HG03378 (cell line): ENCODE measurements at regions not wholly inside any gene's neighbourhood (a gene's known extent, or its start where the extent isn't known, plus 50 kb on each side); places are given as distances from the start of the nearest gene placed in this dataset.

Source experiments
- ATAC-seq: cut with Tn5 transposase; IDR thresholded peaks from one replicate; pipeline ENCODE4 v1.9.1; 2021; ENCODE audit warnings: mild to moderate bottlenecking, moderate library complexity; ENCODE audit not compliant: unreplicated experiment

GRCh38 chr3:14286887-14287500, 108.4 kb downstream of the LSM3 start:
- ATAC-seq, result no peak

- ATAC-seq, result no peak
Measured at GRCh38 chr3:14288177-14288788, 109.7 kb downstream of the LSM3 start.

- ATAC-seq, result no peak
Measured at GRCh38 chr3:14288833-14289451, 110.3 kb downstream of the LSM3 start.

GRCh38 chr3:14289590-14290461, 111.2 kb downstream of the LSM3 start:
- no peak for ATAC-seq

GRCh38 chr3:14290631-14291385, 111.6 kb upstream of the SLC6A6 start:
- ATAC-seq, result no peak

GRCh38 chr3:14295037-14295436, 107.4 kb upstream of the SLC6A6 start:
- no peak for ATAC-seq

- ATAC-seq, result no peak
Measured at GRCh38 chr3:14295801-14296200, 106.6 kb upstream of the SLC6A6 start.

- no peak for ATAC-seq
Measured at GRCh38 chr3:14297305-14297704, 105.1 kb upstream of the SLC6A6 start.

GRCh38 chr3:14297784-14298236, 104.6 kb upstream of the SLC6A6 start:
- no peak for ATAC-seq

GRCh38 chr3:14298442-14298841, 104.0 kb upstream of the SLC6A6 start:
- no peak for ATAC-seq

GRCh38 chr3:14298991-14299555, 103.3 kb upstream of the SLC6A6 start:
- ATAC-seq, result no peak

- no peak for ATAC-seq
Measured at GRCh38 chr3:14299767-14300166, 102.6 kb upstream of the SLC6A6 start.

GRCh38 chr3:14300721-14301399, 101.5 kb upstream of the SLC6A6 start:
- ATAC-seq, result no peak

- ATAC-seq, result no peak
Measured at GRCh38 chr3:14301558-14301957, 100.8 kb upstream of the SLC6A6 start.

- no peak for ATAC-seq
Measured at GRCh38 chr3:14303336-14304100, 98.9 kb upstream of the SLC6A6 start.

GRCh38 chr3:14304101-14305045, 98.0 kb upstream of the SLC6A6 start:
- no peak for ATAC-seq

- no peak for ATAC-seq
Measured at GRCh38 chr3:14305324-14305723, 97.1 kb upstream of the SLC6A6 start.

- no peak for ATAC-seq
Measured at GRCh38 chr3:14306142-14306541, 96.3 kb upstream of the SLC6A6 start.
